HG03097 (cell line): ENCODE measurements at regions not wholly inside any gene's neighbourhood (a gene's known extent, or its start where the extent isn't known, plus 50 kb on each side); places are given as distances from the start of the nearest gene placed in this dataset.
"Not testable (repeated sequence)": the region's sequence is repeated elsewhere in the genome, so short reads cannot be mapped to it uniquely, and the experiment has no call there.

Experiments
- ATAC-seq: cut with Tn5 transposase; IDR thresholded peaks from one replicate; pipeline ENCODE4 v1.9.1; 2021; ENCODE audit not compliant: unreplicated experiment, low FRiP score

GRCh38 chr12:97616946-97617345 is 154.3 kb downstream of the RMST start:
- no peak for ATAC-seq

- ATAC-seq, result no peak
Observed at GRCh38 chr12:97628962-97629361, 166.4 kb downstream of the RMST start.

GRCh38 chr12:97629382-97629781 is 166.8 kb downstream of the RMST start:
- no peak for ATAC-seq

DNA sequence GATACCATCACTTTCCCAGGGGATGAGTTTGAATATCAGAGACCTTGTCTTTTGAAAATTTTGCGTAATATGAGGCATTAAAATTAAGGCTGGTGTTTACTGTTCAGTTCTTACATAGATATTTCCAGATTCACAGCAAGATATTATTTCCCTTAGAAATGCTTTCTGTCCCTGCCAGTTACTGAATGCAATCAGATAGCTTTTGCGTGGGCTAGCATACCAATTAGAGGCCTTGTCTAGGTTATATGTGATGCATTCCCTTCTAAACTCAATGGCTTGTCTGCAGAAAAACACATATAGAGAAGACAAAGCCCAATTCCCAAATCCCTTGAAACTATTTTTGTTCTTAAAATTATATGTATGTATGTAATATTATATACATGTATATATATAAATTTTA is 167.8 kb downstream of the RMST start:
- ATAC-seq, result no peak

- no peak for ATAC-seq
Observed at GRCh38 chr12:97630875-97631274, 168.3 kb downstream of the RMST start.

- ATAC-seq, result no peak
Observed at GRCh38 chr12:97637770-97638169, 175.2 kb downstream of the RMST start.

- no peak for ATAC-seq
Observed at GRCh38 chr12:97638739-97639138, 176.1 kb downstream of the RMST start.

GRCh38 chr12:97639702-97640101 is 177.1 kb downstream of the RMST start:
- ATAC-seq, result no peak

DNA sequence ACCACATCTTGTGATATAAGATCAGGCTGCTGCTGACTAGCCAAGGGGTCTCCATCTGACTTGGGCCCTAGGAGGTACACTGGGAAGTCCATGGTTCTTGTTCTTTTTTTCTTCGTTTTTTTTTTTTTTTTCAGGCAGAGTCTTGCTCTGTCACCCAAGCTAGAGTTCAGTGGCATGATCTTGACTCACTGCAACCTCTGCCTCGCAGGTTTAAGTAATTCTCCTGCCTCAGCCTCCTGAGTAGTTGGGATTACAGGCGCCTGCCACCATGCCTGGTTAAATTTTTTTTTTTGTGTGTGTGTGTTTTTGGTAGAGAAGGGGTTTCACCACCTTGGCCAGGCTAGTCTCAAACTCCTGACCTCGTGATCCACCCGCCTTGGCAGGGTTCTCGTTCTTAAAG is 178.2 kb downstream of the RMST start:
- no peak for ATAC-seq

DNA sequence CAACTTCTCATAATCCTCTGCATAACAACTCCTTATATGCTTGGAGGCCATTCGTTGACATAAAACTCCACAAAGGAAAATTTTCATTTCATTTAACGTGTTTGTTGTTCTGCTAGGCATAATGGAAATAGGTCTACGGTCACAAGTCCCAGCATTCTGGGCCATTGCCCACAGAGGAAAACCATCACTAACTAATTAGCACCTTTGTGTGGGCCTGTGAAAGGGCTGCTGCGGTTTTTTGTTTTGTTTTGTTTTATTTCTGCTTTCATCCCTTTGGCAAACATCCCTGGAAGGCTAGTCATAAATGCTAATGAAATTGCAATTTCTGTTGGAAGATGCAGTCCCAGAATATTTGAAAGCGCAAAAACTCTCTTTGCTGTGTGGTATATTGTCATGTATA is 180.3 kb downstream of the RMST start:
- ATAC-seq, result no peak

GRCh38 chr12:97643924-97644323 is 181.3 kb downstream of the RMST start:
- no peak for ATAC-seq

- ATAC-seq, result no peak
Observed at GRCh38 chr12:97645726-97646125, 183.1 kb downstream of the RMST start.

- ATAC-seq, result no peak
Observed at GRCh38 chr12:97647142-97647541, 184.5 kb downstream of the RMST start.

- no peak for ATAC-seq
Observed at GRCh38 chr12:97650242-97650641, 187.6 kb downstream of the RMST start.

DNA sequence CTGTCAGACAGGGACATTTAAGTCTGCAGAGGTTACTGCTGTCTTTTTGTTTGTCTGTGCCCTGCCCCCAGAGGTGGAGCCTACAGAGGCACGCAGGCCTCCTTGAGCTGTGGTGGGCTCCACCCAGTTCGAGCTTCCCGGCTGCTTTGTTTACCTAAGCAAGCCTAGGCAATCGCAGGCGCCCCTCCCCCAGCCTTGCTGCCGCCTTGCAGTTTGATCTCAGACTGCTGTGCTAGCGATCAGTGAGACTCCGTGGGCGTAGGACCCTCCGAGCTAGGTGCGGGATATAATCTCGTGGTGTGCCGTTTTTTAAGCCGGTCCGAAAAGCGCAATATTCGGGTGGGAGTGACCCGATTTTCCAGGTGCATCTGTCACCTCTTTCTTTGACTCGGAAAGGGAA is 193.9 kb downstream of the RMST start:
- not testable (repeated sequence) for ATAC-seq

GRCh38 chr12:97659117-97659880 is 196.7 kb downstream of the RMST start:
- ATAC-seq, result no peak

DNA sequence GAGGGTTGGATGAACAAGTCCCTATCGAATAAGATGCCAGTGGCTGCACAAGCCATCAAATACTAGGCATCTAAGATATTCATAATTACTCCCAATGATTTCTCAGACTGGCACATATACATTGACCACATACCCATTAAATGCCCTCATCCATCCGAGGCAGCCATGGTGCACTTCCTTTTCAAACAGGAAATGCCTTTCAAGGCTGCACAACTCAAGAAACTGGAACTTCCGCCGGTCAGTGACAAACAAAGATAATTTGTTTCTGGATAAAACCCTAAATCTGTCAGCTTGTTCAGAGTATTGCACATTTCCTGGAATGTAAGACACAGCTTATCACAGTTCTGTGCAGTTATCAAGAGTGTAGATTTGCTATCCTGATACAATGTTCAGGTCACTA is 203.7 kb downstream of the RMST start:
- no peak for ATAC-seq

- ATAC-seq, result no peak
Observed at GRCh38 chr12:97672870-97673269, 210.3 kb downstream of the RMST start.

DNA sequence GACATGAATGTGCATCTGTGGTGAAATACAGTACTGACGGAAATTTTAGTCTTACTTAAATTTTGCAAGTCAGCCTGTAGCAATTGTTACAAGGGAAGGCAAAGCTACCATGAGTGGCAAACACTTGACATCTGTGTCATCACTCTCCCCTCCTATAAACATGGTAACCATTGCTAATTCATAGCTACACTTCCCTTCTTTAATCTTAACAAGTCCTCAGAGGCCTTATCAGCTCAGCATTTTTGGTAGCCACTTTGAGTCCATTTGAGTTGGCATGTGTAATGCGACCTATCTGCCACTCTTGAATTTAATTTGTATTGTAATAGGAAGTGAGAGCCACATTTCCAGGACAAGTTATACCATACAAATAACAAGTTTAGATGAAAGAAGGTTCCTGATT is 218.1 kb downstream of the RMST start:
- ATAC-seq, result no peak

DNA sequence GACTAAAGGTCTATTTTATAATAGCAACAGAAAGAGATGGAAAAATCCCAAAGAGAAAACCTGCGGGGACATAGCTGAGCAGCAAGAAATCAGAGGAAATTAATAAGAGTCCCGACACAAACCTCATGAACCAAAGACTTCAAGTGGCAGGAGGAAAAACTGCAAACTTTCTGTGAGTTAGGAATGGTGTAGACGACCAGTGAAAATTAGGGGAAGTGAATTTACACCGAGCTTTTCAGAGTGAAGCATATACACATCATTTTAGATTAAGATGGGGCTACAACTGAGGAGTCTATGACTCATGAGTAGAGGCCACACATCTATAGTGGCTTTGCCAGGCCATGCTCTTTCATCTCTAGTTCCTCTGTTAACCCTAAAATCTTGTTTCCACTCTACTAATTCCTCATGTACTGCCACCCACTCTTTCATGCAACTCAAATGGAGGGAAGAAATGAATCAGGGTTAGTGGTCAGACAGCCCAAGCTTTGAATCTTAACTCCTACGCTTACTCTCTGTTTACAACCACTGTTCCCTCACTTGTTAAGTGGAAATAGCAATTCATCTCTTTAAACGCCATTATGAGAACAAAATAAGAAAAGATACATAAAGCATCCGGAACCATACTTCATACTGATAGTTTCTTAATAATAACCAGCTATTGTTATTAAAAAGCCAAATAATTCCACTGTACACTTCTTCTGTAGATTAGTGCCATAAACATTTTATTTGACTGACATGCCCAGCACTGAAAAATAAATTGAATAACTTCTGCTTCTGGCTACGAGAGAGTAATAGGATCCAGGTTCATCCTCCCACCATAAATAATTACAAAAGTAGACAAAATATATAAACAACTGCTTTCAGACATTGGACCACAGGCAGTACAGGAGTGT is 219.3 kb downstream of the RMST start:
- no peak for ATAC-seq

DNA sequence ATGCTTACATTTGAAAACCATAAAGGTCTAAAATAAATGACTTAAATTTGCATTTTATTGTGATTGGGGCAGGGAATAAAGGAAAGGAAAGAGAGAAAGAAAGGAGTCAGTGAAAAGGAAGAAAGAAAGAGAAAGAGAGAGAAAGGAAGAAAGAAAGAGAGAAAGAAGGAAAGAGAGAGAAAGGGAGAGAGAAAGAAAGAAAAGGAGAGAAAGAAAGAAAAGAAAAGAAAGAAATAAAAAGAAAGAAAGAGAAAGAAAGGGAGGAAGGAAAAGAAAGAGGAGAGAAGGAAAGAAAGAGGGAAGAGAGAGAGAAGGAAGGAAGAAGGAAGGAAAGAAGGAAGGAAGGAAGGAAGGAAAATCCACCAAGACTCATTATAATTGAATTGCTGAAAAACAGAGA is 222.8 kb downstream of the RMST start:
- ATAC-seq, result no peak

DNA sequence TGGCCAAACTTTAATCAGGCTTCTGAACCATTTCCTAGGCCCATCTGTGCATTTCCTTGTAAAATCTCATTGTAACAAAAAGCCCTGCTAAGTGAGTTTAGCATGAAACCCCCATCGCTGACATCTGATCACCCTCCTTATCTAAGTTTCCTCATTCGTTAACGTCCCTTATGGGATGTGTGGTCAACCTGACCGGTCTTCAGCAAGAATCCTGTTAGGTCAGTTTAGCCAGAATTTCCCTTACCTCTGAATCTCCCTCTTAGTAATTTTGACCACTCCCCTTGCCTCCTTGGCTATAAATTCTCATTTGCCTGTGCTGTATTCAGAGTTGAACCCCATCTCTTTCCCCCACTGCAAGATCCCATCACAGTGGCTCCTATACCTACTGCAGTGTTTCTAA is 239.3 kb downstream of the RMST start:
- no peak for ATAC-seq
